ENCODE measurements at regions not wholly inside any gene's neighbourhood (a gene's known extent, or its start where the extent isn't known, plus 50 kb on each side); places are given as distances from the start of the nearest gene placed in this dataset.

DNA sequence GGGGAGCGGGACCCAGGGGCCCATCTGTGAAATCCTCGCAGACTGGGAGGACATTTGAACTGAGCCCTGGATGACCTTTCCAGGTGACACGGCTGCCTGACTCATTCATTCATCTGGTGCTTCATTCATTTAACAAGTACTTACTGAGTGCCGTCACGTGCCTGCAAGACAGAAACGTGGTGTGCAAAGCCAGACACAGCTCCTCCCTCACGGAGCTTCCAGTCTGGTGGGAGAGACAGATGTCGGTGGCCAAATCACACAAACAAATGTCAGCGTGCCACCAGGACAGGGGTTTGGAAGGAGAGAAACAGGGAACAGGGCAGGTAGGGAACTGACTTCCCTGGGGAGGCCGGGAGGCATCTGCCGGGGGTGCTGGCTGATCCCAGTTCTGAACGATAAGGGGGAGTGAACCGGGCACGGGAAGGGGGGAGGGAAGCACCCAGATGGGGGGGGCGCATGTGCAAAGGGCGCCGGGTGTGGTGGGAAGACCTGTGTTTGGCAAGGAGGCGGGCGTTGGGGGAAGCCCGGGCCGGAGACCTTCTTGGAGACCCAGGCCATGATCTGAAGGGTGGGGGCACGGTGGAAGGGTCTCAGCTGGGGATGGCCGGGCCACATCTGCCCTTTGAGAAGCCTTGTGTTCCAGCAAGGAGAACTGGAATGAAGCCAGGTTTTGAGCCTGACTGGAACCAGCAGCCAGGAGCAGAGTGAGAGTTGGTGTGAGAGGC is 93.6 kb upstream of the CIBAR2 start:
- TF ChIP-seq, protein P1, sequence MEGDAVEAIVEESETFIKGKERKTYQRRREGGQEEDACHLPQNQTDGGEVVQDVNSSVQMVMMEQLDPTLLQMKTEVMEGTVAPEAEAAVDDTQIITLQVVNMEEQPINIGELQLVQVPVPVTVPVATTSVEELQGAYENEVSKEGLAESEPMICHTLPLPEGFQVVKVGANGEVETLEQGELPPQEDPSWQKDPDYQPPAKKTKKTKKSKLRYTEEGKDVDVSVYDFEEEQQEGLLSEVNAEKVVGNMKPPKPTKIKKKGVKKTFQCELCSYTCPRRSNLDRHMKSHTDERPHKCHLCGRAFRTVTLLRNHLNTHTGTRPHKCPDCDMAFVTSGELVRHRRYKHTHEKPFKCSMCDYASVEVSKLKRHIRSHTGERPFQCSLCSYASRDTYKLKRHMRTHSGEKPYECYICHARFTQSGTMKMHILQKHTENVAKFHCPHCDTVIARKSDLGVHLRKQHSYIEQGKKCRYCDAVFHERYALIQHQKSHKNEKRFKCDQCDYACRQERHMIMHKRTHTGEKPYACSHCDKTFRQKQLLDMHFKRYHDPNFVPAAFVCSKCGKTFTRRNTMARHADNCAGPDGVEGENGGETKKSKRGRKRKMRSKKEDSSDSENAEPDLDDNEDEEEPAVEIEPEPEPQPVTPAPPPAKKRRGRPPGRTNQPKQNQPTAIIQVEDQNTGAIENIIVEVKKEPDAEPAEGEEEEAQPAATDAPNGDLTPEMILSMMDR (IDR thresholded peaks at IDR 0.05) = no peak
- no peak for TF ChIP-seq POLR2A (IDR thresholded peaks at IDR 0.05)

Measured in uterus (tissue), 2 donors.